ENCODE measurements at regions not wholly inside any gene's neighbourhood (a gene's known extent, or its start where the extent isn't known, plus 50 kb on each side); places are given as distances from the start of the nearest gene placed in this dataset.
"Not testable (repeated sequence)": the region's sequence is repeated elsewhere in the genome, so short reads cannot be mapped to it uniquely, and the experiment has no call there.

DNA sequence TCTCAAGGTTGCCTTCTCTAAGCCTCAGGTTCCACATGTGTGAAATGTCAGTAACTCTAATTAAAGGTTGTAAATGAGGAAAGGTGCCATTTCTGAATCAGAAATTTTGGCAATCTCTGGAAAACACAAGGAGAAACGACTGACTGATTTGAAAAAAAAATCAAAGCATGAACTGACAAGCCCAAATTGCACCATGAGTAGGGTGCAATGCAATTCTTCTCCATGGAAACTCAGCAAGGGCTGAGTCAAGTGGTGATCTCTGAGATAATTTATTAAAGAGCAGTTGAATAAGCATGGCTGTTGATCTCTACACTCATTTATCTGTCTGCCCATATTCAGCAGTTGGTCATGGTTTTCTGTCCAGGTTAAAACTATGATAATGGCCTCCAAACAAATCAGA, 201.6 kb upstream of the CMC1 start:
- no peak for DNase-seq

DNA sequence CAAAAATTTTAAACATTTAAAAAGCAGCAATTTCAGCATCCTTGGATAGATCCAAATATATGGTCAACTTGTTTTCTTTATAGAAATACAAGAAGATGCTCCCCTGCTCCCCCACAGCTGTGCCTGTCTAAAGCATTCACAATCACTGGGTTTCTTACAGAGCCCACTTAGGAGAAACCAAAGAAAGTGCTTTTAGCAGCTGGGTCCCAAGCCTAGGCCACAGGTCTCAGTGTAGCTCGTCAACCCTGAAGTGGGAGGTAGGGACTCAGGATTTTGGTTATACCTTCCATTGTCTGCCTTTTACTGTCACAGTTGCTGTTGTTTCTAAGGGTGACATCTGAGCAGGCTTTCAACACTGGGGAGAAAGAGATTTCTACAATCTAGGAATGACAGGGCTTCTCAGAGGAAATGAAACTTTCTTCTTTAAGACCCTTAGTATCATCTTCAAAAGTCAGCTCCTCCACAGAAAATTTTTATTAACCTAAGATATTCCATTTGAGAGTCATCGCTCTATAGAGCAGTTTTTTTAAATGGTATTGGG, 199.3 kb upstream of the CMC1 start:
- DNase-seq, result no peak

- no peak for DNase-seq
Measured at GRCh38 chr3:28042707-28043106, 198.7 kb upstream of the CMC1 start.

- DNase-seq, result no peak
Measured at GRCh38 chr3:28050120-28050519, 191.3 kb upstream of the CMC1 start.

DNA sequence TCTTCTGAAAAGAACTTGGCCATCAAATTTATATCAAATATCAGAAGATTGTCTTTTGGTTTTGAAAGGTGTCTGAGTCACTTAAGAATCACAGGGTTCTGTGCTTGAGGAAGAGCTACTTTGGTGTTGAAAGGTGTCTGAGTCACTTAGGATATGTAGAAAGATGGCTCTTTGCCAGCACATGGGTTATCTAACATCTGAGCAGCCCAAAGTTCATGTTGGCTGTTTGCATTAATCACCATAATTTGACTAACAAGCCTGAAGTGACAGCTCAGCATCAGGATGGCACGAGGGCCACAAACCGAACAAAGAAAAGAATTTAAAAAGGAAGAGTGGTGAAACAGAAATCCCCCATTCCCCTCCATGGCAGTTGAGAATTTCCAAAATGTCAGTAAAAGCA, 190.5 kb upstream of the CMC1 start:
- peak; percentile 51 for DNase-seq

GRCh38 chr3:28053759-28054158, 187.7 kb upstream of the CMC1 start:
- peak; percentile 47 for DNase-seq

DNA sequence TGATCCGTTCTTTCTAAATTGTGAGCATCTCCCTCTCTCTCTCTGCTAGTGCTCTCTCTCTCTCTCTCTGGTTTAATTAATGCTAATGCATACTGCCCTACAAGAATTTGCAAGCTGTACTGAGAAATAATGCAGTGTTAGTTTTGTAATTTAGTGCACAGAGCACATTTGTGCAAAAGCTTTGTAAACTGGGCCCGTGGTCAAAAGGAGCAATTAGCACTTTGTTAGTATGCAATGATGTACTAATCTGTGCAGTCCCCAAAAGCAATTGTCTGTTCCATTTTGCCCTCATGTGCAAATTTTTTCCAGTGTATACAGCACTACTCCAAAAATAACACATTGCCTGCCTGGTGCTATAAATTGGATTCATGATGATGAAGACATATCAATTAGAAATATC, 184.6 kb upstream of the CMC1 start:
- no peak for DNase-seq

DNA sequence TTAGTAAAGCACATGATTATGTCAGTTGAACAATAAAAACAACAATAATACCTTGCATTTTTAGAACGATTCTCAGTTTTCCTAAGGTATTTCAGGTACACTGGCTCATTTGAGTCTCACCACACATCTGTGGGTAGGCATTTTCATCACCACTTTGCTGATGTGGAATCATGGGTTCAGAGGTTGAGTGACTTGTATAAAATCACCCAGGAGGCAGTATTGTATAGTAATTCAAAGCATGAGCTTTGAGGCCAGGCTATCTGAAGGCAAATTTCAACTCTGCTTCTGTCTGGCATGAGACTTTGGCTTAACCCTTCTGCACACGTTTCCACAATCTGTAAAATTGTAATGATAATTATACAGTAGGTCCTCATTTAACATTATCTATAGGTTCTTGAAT, 183.9 kb upstream of the CMC1 start:
- no peak for DNase-seq

DNA sequence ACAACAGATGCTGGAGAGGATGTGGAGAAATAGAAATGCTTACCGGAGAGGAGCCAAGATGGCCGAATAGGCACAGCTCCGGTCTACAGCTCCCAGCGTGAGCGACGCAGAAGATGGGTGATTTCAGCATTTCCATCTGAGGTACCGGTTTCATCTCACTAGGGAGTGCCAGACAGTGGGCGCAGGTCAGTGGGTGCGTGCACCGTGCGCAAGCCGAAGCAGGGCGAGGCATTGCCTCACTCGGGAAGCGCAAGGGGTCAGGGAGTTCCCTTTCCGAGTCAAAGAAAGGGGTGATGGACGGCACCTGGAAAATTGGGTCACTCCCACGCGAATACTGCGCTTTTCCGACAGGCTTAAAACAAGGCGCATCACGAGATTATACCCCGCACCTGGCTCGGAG, 182.2 kb upstream of the CMC1 start:
- not testable (repeated sequence) for DNase-seq

GRCh38 chr3:28066020-28066419, 175.4 kb upstream of the CMC1 start:
- no peak for DNase-seq

DNA sequence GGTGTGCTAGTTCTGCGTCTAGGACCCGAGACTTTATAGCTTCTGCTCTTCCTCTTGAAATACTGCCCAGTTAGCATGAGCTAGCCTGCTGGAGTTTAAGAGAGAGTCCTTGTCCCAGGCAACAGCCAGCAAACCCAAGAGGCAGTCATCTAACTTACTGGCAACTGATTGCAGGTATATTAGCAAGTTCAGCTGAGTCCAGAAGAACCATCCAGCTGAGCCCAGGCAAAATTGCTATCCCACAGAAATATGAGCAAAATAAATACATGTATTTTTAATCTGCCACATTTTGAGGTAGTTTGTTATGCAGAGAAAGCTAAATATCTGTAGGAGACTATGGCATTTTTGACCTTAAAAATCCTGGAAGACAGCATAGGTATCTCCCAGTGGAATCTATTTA, 174.4 kb upstream of the CMC1 start:
- DNase-seq, result no peak

DNA sequence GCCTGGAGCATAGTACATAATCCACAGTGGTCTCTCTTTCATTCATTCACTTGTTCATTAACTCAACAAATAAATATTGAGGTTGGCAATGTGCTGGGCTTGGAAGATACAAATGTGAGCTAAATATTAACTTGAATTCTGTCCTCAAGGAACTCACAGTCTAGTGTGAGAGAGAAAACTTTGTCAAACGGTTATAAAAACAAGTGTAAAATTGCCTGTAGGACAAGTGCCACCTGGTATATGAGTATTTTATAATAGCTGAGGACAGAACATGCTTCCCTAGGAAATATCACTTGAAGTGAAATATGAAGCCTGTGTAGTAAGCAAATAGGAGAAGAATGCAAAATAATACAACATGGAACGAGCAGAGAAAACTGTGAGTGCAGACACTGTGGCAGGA, 173.1 kb upstream of the CMC1 start:
- no peak for DNase-seq

DNA sequence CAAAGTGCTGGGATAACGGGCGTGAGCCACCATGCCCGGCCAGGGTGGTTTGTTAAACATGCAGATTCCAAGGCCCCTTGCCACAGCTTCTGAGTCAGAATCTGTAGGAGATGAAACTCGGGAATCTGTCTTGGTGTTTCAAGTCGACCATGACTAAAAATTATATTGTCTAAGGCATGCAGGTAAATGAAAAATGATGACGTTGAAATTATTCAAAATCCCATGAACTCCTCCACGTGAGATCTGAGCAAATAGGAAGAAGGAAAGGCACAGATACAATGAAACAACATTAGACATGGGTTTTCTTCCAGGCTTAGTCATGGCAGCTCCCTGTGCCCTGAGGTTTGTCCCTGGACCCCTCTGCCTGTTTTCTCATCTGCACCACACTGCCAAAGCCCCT, 172.0 kb upstream of the CMC1 start:
- DNase-seq, result no peak

- no peak for DNase-seq
Measured at GRCh38 chr3:28076246-28076645, 165.2 kb upstream of the CMC1 start.

- DNase-seq, result no peak
Measured at GRCh38 chr3:28077572-28077971, 163.8 kb upstream of the CMC1 start.

- no peak for DNase-seq
Measured at GRCh38 chr3:28078536-28078935, 162.9 kb upstream of the CMC1 start.

DNA sequence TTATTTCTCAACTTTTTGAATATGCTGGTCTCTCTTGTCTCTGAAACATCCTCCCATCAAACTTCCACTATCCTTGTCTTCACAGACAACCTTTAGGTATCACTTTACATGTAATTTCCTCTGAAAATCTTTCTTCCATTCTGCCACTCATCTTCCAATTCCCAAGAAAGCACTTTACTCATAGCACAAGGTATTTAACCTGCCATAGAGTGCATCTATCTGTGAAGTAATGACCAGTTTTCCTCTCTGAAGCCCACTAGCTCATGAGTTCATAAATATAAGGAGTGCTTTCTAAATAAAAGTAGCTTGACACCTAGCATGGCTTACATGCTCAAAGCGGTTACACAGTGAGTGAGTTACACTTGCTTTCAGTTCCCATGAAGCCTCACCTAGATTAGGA, 160.7 kb upstream of the CMC1 start:
- no peak for DNase-seq

- no peak for DNase-seq
Measured at GRCh38 chr3:28081533-28081947, 159.9 kb upstream of the CMC1 start.

- no peak for DNase-seq
Measured at GRCh38 chr3:28087591-28087990, 153.8 kb upstream of the CMC1 start.

DNA sequence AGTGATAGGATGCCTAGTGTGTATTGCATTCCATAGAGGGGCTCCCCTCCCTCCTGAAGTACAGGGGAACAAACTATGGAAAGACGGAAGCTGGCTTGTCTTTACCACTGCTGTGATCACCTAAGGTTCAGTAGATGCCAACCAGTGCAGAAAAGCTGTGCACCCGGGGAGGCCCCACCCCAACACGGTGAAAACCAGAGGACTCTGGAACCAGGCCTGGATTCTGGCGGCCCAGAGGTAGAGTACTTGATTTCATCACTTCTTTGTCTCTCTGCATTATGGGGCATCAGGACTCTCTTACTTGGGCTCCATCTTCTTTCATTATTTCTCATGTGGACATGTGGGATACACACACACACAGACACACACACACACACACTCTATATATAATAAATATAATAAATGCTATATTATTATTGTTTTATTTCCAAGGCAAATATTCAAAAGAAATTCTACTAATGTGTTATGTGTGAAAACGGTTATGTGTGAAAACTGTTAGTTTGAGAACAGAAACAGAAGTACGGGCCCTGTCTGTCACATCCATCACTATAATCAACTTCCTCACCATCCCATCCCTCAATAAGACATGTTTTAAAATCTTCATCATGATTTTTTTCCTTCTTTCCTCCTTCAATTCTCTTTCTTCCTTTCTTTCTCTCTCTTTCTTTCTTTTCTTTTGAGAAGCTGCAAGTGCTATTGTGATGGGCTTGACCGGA, 152.4 kb upstream of the CMC1 start:
- no peak for DNase-seq

- DNase-seq, result no peak
Measured at GRCh38 chr3:28089527-28089897, 151.9 kb upstream of the CMC1 start.

DNA sequence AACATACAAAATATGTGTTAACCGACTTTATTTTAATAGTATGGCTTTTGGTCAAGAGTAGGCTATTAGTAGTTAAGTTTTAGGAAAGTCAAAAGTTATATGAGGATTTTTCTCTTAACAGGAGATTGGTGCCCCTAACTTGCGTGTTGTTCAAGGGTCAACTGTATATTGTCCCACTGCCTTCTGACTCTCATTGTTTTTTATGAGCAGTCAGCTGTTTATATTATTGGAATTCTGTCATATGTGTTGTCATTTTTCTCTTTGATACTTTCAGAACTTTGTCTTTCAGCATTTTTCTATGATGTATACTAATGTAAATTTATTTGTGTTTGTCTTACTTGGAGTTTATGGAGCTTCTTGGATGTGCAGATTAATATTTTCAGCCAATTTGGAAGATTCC, 142.1 kb upstream of the CMC1 start:
- DNase-seq, result no peak

DNA sequence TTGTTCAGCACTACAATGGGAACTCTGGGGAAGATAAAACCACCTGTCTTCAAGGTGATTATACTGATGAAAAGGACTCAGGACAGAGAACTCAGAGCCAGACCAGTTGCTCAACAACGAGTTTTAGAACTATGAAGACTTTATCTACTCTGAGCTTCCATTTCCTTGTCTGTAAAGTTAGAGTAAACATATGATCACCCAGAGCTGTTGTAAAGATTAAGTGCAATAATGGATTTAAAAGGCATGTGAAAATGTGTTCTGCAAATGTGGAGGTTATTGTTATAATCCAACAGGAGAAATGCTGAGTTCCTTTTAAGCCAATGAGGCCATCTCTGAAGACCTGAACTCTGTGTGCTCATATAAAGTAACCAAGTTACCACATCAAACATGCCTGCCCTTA, 139.7 kb upstream of the CMC1 start:
- no peak for DNase-seq

DNA sequence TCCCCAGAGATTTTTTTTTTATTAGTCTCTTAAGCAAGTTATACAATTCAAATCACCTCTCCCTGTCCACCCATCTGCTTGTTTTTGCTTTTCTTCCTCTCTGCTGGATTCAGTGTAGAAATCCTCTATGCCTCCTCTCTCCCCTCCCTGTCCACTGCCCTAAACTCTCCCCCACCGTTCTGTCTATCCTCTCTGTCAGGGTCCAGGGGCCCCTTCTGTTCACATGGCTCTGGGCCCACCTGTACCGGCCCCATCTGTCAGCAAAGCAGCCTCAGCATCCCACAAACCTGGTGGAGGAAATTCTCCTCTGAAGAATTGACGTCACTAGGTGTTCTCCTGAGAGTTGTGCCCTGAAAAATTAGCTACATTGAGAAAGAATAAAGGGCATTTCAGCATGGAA, 137.6 kb upstream of the CMC1 start:
- no peak for DNase-seq

- DNase-seq, result no peak
Measured at GRCh38 chr3:28104896-28105534, 136.4 kb upstream of the CMC1 start.
